ENCODE measurements at regions not wholly inside any gene's neighbourhood (a gene's known extent, or its start where the extent isn't known, plus 50 kb on each side); places are given as distances from the start of the nearest gene placed in this dataset.

DNA sequence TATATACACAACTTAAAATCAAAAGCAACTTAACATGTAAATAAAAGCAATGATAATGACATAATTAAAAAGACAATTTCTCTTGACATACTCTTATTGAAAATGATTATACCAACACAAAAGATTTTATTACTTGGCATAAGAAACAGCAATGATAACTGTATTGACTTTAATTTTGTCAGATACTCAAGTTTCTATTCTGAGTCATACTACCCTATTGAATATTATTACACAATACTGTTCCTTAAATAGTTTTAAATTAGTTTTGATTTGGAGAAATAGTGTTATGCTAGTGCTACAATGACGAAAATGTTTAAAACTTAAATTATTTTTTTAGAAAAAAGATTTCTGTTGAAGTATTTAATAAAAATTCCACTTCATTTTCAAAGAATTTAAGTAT is 1319.3 kb upstream of the C9orf72 start:
- TF ChIP-seq, protein P1, sequence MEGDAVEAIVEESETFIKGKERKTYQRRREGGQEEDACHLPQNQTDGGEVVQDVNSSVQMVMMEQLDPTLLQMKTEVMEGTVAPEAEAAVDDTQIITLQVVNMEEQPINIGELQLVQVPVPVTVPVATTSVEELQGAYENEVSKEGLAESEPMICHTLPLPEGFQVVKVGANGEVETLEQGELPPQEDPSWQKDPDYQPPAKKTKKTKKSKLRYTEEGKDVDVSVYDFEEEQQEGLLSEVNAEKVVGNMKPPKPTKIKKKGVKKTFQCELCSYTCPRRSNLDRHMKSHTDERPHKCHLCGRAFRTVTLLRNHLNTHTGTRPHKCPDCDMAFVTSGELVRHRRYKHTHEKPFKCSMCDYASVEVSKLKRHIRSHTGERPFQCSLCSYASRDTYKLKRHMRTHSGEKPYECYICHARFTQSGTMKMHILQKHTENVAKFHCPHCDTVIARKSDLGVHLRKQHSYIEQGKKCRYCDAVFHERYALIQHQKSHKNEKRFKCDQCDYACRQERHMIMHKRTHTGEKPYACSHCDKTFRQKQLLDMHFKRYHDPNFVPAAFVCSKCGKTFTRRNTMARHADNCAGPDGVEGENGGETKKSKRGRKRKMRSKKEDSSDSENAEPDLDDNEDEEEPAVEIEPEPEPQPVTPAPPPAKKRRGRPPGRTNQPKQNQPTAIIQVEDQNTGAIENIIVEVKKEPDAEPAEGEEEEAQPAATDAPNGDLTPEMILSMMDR (IDR thresholded peaks at IDR 0.05): no peak
- TF ChIP-seq POLR2A (IDR thresholded peaks at IDR 0.05): no peak

Measured in right lobe of liver (tissue), 4 donors.